OCI-LY3 (cell line): ENCODE measurements at regions not wholly inside any gene's neighbourhood (a gene's known extent, or its start where the extent isn't known, plus 50 kb on each side); places are given as distances from the start of the nearest gene placed in this dataset.

Experiments used
- EZH2phosphoT487 ChIP-seq: fragments of 200-600 bp; shearing (Covaris generic); IDR thresholded peaks from 2 replicates; pipeline ENCODE4 v1.6.1; 2018; ENCODE audit warnings: antibody characterized with exemption, mixed run types, low read depth
- TF ChIP-seq, protein P1 (sequence below): fragments of 200-600, 300-600 bp; sonication (generic); IDR thresholded peaks from 2 replicates; pipeline ENCODE4 v1.5.1; 2014; ENCODE audit warnings: antibody characterized with exemption, low read length, low read depth

DNA sequence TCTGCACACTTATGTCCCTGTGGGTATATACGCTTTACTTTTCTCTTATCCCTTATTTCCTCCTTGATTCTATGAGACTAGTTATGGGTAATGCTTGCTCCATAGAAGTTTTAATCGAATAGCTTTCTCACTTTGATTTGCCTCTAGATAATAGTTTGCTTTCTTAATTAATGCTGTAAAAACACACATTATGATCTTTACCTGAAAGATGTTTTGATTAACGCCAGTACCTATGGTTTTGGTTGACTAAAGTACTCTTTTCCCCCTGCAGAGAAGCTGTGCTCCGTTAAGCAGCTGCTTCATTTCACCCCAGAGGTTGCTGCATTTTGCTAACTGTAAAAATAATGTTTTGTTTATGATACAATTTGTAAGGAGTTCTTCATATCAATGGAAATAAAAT is 362.3 kb downstream of the FLRT2 start:
- TF ChIP-seq, protein P1, sequence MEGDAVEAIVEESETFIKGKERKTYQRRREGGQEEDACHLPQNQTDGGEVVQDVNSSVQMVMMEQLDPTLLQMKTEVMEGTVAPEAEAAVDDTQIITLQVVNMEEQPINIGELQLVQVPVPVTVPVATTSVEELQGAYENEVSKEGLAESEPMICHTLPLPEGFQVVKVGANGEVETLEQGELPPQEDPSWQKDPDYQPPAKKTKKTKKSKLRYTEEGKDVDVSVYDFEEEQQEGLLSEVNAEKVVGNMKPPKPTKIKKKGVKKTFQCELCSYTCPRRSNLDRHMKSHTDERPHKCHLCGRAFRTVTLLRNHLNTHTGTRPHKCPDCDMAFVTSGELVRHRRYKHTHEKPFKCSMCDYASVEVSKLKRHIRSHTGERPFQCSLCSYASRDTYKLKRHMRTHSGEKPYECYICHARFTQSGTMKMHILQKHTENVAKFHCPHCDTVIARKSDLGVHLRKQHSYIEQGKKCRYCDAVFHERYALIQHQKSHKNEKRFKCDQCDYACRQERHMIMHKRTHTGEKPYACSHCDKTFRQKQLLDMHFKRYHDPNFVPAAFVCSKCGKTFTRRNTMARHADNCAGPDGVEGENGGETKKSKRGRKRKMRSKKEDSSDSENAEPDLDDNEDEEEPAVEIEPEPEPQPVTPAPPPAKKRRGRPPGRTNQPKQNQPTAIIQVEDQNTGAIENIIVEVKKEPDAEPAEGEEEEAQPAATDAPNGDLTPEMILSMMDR, result no peak
- no peak for TF ChIP-seq EZH2phosphoT487
